ENCODE measurements at regions not wholly inside any gene's neighbourhood (a gene's known extent, or its start where the extent isn't known, plus 50 kb on each side); places are given as distances from the start of the nearest gene placed in this dataset.

DNA sequence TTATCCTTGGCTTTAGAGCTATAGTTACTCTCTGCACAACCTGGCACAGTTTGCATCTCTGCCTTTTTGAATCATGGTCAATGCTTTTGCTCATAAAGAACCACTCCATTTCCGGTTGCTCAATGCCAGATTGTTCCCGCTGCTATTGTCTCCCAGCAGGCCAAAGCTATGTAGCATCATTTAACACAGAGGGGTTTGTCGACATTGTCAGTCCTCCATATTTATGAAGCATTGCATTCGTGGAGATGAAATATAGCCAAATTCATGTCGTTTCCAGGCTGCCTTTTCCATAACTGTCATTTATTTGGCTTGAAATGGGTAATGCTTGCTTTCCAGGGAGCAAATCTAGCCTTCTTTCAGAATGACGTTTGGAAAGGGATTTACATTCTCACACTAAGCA is 598.8 kb downstream of the EPHA7 start:
- Histone ChIP-seq H3K36me3 (replicated peaks) (no peaks in the 10 kb centered on the region), H3K27ac (no peak overlapping the region), H3K4me3 (ENCODE audit: low read depth, low read length) (no peak overlapping the region), H3K27me3 (replicated peaks) (no peaks in the 10 kb centered on the region)
- DNase-seq: no peak
- TF ChIP-seq CTCF (IDR thresholded peaks at IDR 0.05; ENCODE audit: low read depth, low read length, missing control alignments): no peak
- in situ Hi-C loops (cut with HindIII; ENCODE audit: low pct_ligation_motif_present, low sequenced_read_pairs): no loop called here

GRCh38 chr6:92810913-92811312 is 608.4 kb downstream of the EPHA7 start:
- H3K4me3 ChIP-seq (ENCODE audit: low read depth, low read length): no peak overlapping the region
- in situ Hi-C loops (cut with HindIII; ENCODE audit: low pct_ligation_motif_present, low sequenced_read_pairs): no loop called here
- H3K27ac ChIP-seq: no peak overlapping the region
- H3K27me3 ChIP-seq (replicated peaks): no peaks in the 10 kb centered on the region
- H3K36me3 ChIP-seq (replicated peaks): no peaks in the 10 kb centered on the region
- TF ChIP-seq CTCF (IDR thresholded peaks at IDR 0.05; ENCODE audit: low read depth, low read length, missing control alignments): peak; percentile 79
- peak; percentile 10 for DNase-seq

- H3K27me3 ChIP-seq (replicated peaks): no peaks in the 10 kb centered on the region
- DNase-seq: no peak
- no peak for TF ChIP-seq CTCF (IDR thresholded peaks at IDR 0.05; ENCODE audit: low read depth, low read length, missing control alignments)
- in situ Hi-C loops (cut with HindIII; ENCODE audit: low pct_ligation_motif_present, low sequenced_read_pairs): no loop called here
- H3K4me3 ChIP-seq (ENCODE audit: low read depth, low read length): no peak overlapping the region
- no peaks in the 10 kb centered on the region for H3K36me3 ChIP-seq (replicated peaks)
- no peak overlapping the region for H3K27ac ChIP-seq
These were observed 613.1 kb downstream of the EPHA7 start for GRCh38 chr6:92806254-92806653.

- Histone ChIP-seq H3K27me3 (replicated peaks) (no peaks in the 10 kb centered on the region), H3K4me3 (ENCODE audit: low read depth, low read length) (no peak overlapping the region), H3K36me3 (replicated peaks) (no peaks in the 10 kb centered on the region), H3K27ac (no peak overlapping the region)
- in situ Hi-C loops (cut with HindIII; ENCODE audit: low pct_ligation_motif_present, low sequenced_read_pairs): no loop called here
- no peak for DNase-seq
- TF ChIP-seq CTCF (IDR thresholded peaks at IDR 0.05; ENCODE audit: low read depth, low read length, missing control alignments): no peak
These were observed 628.0 kb downstream of the EPHA7 start for GRCh38 chr6:92791403-92791802.

GRCh38 chr6:92790381-92790780 is 629.0 kb downstream of the EPHA7 start:
- Histone ChIP-seq H3K4me3 (ENCODE audit: low read depth, low read length) (no peak overlapping the region), H3K27ac (no peak overlapping the region), H3K36me3 (replicated peaks) (no peaks in the 10 kb centered on the region), H3K27me3 (replicated peaks) (no peaks in the 10 kb centered on the region)
- no peak for TF ChIP-seq CTCF (IDR thresholded peaks at IDR 0.05; ENCODE audit: low read depth, low read length, missing control alignments)
- DNase-seq: no peak
- in situ Hi-C loops (cut with HindIII; ENCODE audit: low pct_ligation_motif_present, low sequenced_read_pairs): no loop called here

- H3K4me3 ChIP-seq (ENCODE audit: low read depth, low read length): no peak overlapping the region
- in situ Hi-C loops (cut with HindIII; ENCODE audit: low pct_ligation_motif_present, low sequenced_read_pairs): no loop called here
- no peak for TF ChIP-seq CTCF (IDR thresholded peaks at IDR 0.05; ENCODE audit: low read depth, low read length, missing control alignments)
These were observed 635.1 kb downstream of the EPHA7 start for GRCh38 chr6:92784235-92784634.

More at GRCh38 chr6:92784235-92784634, 635.1 kb downstream of the EPHA7 start:
- H3K27ac ChIP-seq: no peak overlapping the region
- H3K36me3 ChIP-seq (replicated peaks): no peaks in the 10 kb centered on the region
- H3K27me3 ChIP-seq (replicated peaks): no peaks in the 10 kb centered on the region
- DNase-seq: no peak

All from brain microvascular endothelial cell (primary cell).